Glutamatergic neuron (in vitro differentiated cells): ENCODE measurements at regions not wholly inside any gene's neighbourhood (a gene's known extent, or its start where the extent isn't known, plus 50 kb on each side); places are given as distances from the start of the nearest gene placed in this dataset.
"Not testable (repeated sequence)": the region's sequence is repeated elsewhere in the genome, so short reads cannot be mapped to it uniquely, and the experiment has no call there.

Source experiments
- DNase-seq: peaks from one replicate; pipeline ENCODE4 v3.0.0; 2022
- H3K27ac Mint-ChIP-seq: one replicate; pipeline ENCODE4 v1.8.0; 2020; ENCODE audit warnings: mild to moderate bottlenecking, mixed read lengths, inconsistent platforms; ENCODE audit not compliant: unreplicated experiment
- H3K27me3 Mint-ChIP-seq: one replicate; pipeline ENCODE4 v1.8.0; 2020; ENCODE audit warnings: mild to moderate bottlenecking, moderate library complexity, mixed read lengths, inconsistent platforms; ENCODE audit not compliant: unreplicated experiment
- H3K36me3 Mint-ChIP-seq: one replicate; pipeline ENCODE4 v1.8.0; 2020; ENCODE audit warnings: mild to moderate bottlenecking, mixed read lengths, inconsistent platforms; ENCODE audit not compliant: unreplicated experiment
- H3K4me1 Mint-ChIP-seq: one replicate; pipeline ENCODE4 v1.8.0; 2020; ENCODE audit warnings: mild to moderate bottlenecking, low read depth, mixed read lengths, inconsistent platforms; ENCODE audit not compliant: unreplicated experiment
- H3K4me3 Mint-ChIP-seq: one replicate; pipeline ENCODE4 v1.8.0; 2020; ENCODE audit warnings: mild to moderate bottlenecking, mixed read lengths, inconsistent platforms; ENCODE audit not compliant: unreplicated experiment
- H3K9me3 Mint-ChIP-seq: one replicate; pipeline ENCODE4 v1.8.0; 2020; ENCODE audit warnings: mild to moderate bottlenecking, moderate library complexity, mixed read lengths, inconsistent platforms; ENCODE audit not compliant: unreplicated experiment
- CTCF ChIP-seq: fragments of 200-600 bp; sonication (generic); IDR thresholded peaks from one replicate; pipeline ENCODE4 v1.5.0; 2021; ENCODE audit not compliant: partially characterized antibody, unreplicated experiment

- H3K27me3 Mint-ChIP-seq = no peaks in the 10 kb centered on the region
- H3K9me3 Mint-ChIP-seq = peaks cover 2% of the 10 kb centered on the region
- H3K27ac Mint-ChIP-seq = no peak overlapping the region
- DNase-seq = no peak
- H3K4me1 Mint-ChIP-seq = no peaks in the 10 kb centered on the region
- no peaks in the 10 kb centered on the region for H3K36me3 Mint-ChIP-seq
- TF ChIP-seq CTCF = no peak
- H3K4me3 Mint-ChIP-seq = no peak overlapping the region
Measured at GRCh38 chr12:33026791-33027190, 130.2 kb upstream of the PKP2 start.

GRCh38 chr12:33022724-33023123 lies 126.1 kb upstream of the PKP2 start:
- H3K4me1 Mint-ChIP-seq = not testable (repeated sequence)
- H3K36me3 Mint-ChIP-seq = peaks cover 12% of the 10 kb centered on the region

GRCh38 chr12:33017029-33017428 lies 120.5 kb upstream of the PKP2 start:
- not testable (repeated sequence) for H3K9me3 Mint-ChIP-seq

More at GRCh38 chr12:33022724-33023123, 126.1 kb upstream of the PKP2 start:
- H3K27me3 Mint-ChIP-seq, DNase-seq, H3K27ac Mint-ChIP-seq, H3K9me3 Mint-ChIP-seq, H3K4me3 Mint-ChIP-seq: not testable (repeated sequence)

GRCh38 chr12:33012226-33012625 lies 115.6 kb upstream of the PKP2 start:
- H3K4me1 Mint-ChIP-seq = no peaks in the 10 kb centered on the region
- no peak overlapping the region for H3K4me3 Mint-ChIP-seq
- no peak for DNase-seq
- H3K27ac Mint-ChIP-seq = no peak overlapping the region
- no peak for TF ChIP-seq CTCF
- H3K9me3 Mint-ChIP-seq = peaks cover 4% of the 10 kb centered on the region
- H3K36me3 Mint-ChIP-seq = peaks cover 6% of the 10 kb centered on the region
- no peaks in the 10 kb centered on the region for H3K27me3 Mint-ChIP-seq

More at GRCh38 chr12:33017029-33017428, 120.5 kb upstream of the PKP2 start:
- H3K27me3 Mint-ChIP-seq, DNase-seq, H3K27ac Mint-ChIP-seq, H3K4me3 Mint-ChIP-seq, H3K4me1 Mint-ChIP-seq: not testable (repeated sequence)
- H3K36me3 Mint-ChIP-seq = peaks cover 20% of the 10 kb centered on the region

- no peaks in the 10 kb centered on the region for H3K36me3 Mint-ChIP-seq
- no peak for DNase-seq
- no peak overlapping the region for H3K27ac Mint-ChIP-seq
- no peaks in the 10 kb centered on the region for H3K9me3 Mint-ChIP-seq
- H3K4me1 Mint-ChIP-seq = no peaks in the 10 kb centered on the region
- no peak overlapping the region for H3K4me3 Mint-ChIP-seq
- TF ChIP-seq CTCF = no peak
- H3K27me3 Mint-ChIP-seq = no peaks in the 10 kb centered on the region
Measured at GRCh38 chr12:33006106-33006505, 109.5 kb upstream of the PKP2 start.

- Mint-ChIP-seq H3K4me1 (no peaks in the 10 kb centered on the region), H3K9me3 (no peaks in the 10 kb centered on the region), H3K4me3 (no peak overlapping the region), H3K27ac (no peak overlapping the region), H3K27me3 (no peaks in the 10 kb centered on the region), H3K36me3 (no peaks in the 10 kb centered on the region)
- TF ChIP-seq CTCF = no peak
- no peak for DNase-seq
Measured at GRCh38 chr12:33000016-33000415, 103.4 kb upstream of the PKP2 start.
